Choroid plexus epithelial cell (primary cell): ENCODE measurements at regions not wholly inside any gene's neighbourhood (a gene's known extent, or its start where the extent isn't known, plus 50 kb on each side); places are given as distances from the start of the nearest gene placed in this dataset.
"Not testable (repeated sequence)": the region's sequence is repeated elsewhere in the genome, so short reads cannot be mapped to it uniquely, and the experiment has no call there.

Experiments used
- DNase-seq: peaks from one replicate; pipeline ENCODE4 v3.0.0-alpha.2; 2010; ENCODE audit warnings: low read depth
- H3K4me3 ChIP-seq: 2 replicates; pipeline ENCODE4 v1.5.1; 2011; ENCODE audit warnings: low read depth, mild to moderate bottlenecking, control low read depth, low read length, moderate library complexity
- TF ChIP-seq, protein P1 (sequence below): conservative IDR thresholded peaks from 2 replicates; pipeline ENCODE4 v1.5.1; 2011; ENCODE audit warnings: low read depth, mild to moderate bottlenecking, control low read depth, inconsistent platforms, low read length, moderate library complexity

DNA sequence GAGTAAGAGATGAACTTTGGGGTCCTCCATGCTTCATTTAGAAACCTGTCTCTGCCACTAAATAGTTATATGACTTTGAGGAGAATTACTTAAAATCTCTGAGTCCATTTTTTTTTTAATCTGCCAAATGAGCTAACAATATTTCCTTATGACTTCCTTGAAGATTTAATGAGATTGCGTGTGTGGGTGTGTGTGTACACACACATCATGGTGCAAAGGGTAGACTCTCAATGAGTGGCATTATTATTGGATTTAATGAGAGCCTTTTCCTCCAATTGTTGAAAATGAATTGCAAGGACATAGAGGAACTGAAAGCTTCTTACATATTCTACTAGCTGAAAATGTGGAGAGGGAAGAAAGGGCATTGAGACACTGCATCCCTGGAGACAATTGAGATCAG, 573.5 kb upstream of the LUZP2 start:
- DNase-seq: no peak
- TF ChIP-seq, protein P1, sequence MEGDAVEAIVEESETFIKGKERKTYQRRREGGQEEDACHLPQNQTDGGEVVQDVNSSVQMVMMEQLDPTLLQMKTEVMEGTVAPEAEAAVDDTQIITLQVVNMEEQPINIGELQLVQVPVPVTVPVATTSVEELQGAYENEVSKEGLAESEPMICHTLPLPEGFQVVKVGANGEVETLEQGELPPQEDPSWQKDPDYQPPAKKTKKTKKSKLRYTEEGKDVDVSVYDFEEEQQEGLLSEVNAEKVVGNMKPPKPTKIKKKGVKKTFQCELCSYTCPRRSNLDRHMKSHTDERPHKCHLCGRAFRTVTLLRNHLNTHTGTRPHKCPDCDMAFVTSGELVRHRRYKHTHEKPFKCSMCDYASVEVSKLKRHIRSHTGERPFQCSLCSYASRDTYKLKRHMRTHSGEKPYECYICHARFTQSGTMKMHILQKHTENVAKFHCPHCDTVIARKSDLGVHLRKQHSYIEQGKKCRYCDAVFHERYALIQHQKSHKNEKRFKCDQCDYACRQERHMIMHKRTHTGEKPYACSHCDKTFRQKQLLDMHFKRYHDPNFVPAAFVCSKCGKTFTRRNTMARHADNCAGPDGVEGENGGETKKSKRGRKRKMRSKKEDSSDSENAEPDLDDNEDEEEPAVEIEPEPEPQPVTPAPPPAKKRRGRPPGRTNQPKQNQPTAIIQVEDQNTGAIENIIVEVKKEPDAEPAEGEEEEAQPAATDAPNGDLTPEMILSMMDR: no peak
- H3K4me3 ChIP-seq: no peak overlapping the region

DNA sequence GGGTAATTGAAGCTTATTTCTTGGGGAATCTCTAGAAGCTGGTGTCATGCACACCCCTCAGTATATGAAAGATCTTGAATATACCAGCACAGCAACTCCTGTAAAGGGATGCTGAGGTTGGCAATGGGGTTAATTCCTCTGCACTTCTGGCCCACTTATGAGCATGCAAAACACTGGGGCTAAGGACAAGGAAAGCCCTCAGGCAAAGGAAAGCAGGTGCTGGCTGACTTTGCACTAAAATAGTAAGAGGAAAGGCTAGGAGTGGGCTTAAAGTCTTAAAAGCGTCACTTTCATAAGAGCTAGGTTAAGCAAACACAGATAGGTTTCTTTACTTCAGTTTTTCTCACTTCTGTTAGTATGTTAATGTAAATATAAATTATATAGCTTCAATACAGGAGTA, 572.6 kb upstream of the LUZP2 start:
- TF ChIP-seq, protein P1: no peak
- DNase-seq: no peak
- no peak overlapping the region for H3K4me3 ChIP-seq

DNA sequence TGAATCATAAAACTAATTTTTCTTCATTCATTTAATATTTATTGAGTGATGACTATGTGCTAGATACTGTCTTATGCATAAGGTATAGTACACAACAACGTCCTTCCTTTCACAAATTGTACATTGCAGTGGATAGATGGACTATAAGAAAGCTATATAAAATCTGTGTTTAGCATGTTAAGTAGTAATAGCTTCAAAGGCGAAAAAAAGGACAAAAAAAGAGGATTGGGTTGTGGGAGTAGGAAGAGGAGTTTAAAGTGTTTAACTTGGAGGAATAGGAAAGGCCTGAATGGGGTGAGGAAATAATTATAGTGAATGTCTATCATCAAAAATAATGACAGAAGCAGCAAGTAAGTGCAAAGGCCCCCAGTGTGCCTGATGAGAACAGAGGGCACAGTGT, 565.4 kb upstream of the LUZP2 start:
- no peak for DNase-seq
- no peak overlapping the region for H3K4me3 ChIP-seq
- TF ChIP-seq, protein P1: no peak

DNA sequence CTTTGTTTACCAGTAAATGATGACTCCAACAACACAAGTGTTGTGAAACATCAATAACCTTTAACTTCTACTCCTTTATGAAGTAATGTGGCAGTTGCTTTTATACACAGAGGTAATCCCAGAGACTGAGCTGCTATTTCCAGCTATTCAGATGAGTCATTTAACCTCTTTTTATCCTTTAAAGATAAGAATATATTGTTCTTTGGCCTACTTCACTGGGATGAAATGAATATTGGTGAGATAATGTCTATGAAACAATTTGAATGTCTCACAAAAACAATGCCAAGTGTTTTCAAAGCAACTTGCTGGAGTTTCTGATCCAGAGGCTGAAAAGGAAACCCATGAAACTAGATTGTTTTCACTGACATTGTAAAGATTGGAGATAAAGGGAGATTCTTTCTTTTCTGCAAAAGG, 564.4 kb upstream of the LUZP2 start:
- TF ChIP-seq, protein P1: no peak
- peak; percentile 69 for DNase-seq
- no peak overlapping the region for H3K4me3 ChIP-seq

DNA sequence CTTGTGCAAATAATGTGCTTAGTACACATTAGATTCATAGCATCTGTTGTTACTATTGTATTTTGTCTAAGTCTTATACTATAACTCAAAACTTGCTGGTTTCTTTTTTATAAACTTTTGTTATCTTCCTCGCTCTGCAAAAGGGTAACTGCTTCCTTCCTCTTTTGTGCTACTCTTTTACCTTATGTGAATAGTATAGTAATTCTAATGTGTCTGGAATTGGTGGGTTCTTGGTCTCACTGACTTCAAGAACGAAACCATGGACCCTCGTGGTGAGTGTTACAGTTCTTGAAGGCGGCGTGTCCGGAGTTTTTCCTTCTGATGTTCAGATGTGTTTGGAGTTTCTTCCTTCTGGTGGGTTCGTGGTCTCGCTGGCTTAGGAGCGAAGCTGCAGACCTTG, 563.1 kb upstream of the LUZP2 start:
- TF ChIP-seq, protein P1: no peak
- no peak for DNase-seq
- H3K4me3 ChIP-seq: no peak overlapping the region

DNA sequence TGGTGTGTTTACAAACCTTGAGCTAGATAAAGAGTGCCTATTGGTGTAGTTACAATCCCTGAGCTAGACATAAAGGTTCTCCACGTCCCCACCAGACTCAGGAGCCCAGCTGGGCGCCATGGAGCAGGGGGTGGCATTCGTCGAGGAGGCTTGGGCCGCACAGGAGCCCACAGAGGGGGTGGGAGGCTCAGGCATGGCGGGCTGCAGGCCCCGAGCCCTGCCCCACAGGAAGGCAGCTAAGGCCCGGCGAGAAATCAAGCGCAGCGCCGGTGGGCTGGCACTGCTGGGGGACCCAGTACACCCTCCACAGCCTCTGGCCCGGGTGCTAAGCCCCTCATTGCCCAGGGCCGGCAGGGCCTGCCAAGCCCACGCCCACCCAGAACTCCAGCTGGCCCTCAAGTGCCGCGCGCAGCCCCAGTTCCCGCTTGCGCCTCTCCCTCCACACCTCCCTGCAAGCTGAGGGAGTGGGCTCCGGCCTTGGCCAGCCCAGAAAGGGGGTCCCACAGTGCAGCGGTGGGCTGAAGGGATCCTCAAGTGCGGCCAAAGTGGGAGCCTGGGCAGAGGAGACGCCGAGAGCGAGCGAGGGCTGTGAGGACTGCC, 562.1 kb upstream of the LUZP2 start:
- H3K4me3 ChIP-seq, DNase-seq: not testable (repeated sequence)

DNA sequence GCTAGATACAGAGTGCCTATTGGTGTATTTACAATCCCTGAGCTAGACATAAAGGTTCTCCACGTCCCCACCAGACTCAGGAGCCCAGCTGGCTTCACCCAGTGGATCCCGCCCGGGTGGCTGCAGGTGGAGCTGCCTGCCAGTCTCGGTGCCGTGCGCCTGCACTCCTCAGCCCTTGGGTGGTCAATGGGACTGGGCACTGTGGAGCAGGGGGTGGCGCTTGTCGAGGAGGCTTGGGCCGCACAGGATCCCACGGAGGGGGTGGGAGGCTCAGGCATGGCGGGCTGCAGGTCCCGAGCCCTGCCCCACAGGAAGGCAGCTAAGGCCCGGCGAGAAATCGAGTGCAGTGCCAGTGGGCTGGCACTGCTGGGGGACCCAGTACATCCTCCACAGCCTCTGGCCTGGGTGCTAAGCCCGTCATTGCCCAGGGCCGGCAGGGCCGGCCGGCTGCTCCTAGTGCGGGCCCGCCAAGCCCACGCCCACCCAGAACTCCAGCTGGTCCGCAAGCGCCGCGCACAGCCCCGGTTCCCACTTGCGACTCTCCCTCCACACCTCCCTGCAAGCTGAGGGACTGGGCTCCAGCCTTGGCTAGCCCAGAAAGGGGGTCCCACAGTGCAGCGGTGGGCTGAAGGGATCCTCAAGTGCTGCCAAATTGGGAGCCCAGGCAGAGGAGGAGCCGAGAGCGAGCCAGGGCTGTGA, 554.6 kb upstream of the LUZP2 start:
- not testable (repeated sequence) for DNase-seq, H3K4me3 ChIP-seq

DNA sequence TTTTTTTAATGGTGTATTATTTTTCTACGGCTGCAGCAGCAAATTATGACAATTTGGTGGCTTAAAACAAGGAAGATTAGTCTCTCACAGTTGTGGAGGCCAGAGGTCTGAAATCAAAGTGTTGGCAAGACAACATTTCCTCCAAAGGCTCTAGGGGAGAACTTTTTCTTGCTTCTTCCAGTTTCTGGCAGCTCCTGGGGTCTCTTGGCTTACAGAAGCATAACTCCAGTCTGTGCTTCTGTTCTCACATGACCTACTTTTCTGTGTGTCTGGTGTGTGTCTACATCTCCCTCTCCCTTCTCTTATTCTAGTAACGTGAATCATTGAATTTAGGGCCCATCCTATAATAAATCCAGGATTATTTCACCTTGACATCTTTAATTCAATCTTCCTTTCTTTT, 551.9 kb upstream of the LUZP2 start:
- H3K4me3 ChIP-seq: no peak overlapping the region
- TF ChIP-seq, protein P1: no peak
- DNase-seq: peak; percentile 31
